Progenitor cell of endocrine pancreas (in vitro differentiated cells): ENCODE measurements at regions not wholly inside any gene's neighbourhood (a gene's known extent, or its start where the extent isn't known, plus 50 kb on each side); places are given as distances from the start of the nearest gene placed in this dataset.

Experiments used
- DNase-seq: peaks from one replicate; pipeline ENCODE4 v3.0.0; 2021; ENCODE audit warnings: low spot score; ENCODE audit not compliant: unreplicated experiment
- H3K27ac Mint-ChIP-seq: 2 replicates; pipeline ENCODE4 v1.8.0; 2021; ENCODE audit warnings: mild to moderate bottlenecking, moderate library complexity, mixed read lengths
- H3K27me3 Mint-ChIP-seq: 2 replicates; pipeline ENCODE4 v1.8.0; 2021; ENCODE audit warnings: mixed read lengths
- H3K36me3 Mint-ChIP-seq: 2 replicates; pipeline ENCODE4 v1.8.0; 2022; ENCODE audit warnings: mixed read lengths; ENCODE audit not compliant: insufficient read depth
- H3K4me1 Mint-ChIP-seq: 2 replicates; pipeline ENCODE4 v1.8.0; 2021; ENCODE audit warnings: low read depth, mixed read lengths
- H3K4me3 Mint-ChIP-seq: 2 replicates; pipeline ENCODE4 v1.8.0; 2021; ENCODE audit warnings: low read depth, mild to moderate bottlenecking, moderate library complexity, mixed read lengths
- H3K9me3 Mint-ChIP-seq: 2 replicates; pipeline ENCODE4 v1.8.0; 2021; ENCODE audit warnings: low read depth, mixed read lengths
- CTCF ChIP-seq: fragments of 200-600 bp; sonication (generic); IDR thresholded peaks from one replicate; pipeline ENCODE4 v1.5.0; 2021; ENCODE audit warnings: antibody characterized with exemption, mild to moderate bottlenecking; ENCODE audit not compliant: unreplicated experiment

- H3K4me1 Mint-ChIP-seq = no peaks in the 10 kb centered on the region
- DNase-seq = no peak
- H3K9me3 Mint-ChIP-seq = peaks cover 6% of the 10 kb centered on the region
- no peaks in the 10 kb centered on the region for H3K36me3 Mint-ChIP-seq
- H3K4me3 Mint-ChIP-seq = no peak overlapping the region
- no peaks in the 10 kb centered on the region for H3K27me3 Mint-ChIP-seq
- H3K27ac Mint-ChIP-seq = no peak overlapping the region
- TF ChIP-seq CTCF = no peak
Measured at GRCh38 chr2:181163139-181163538, 182.7 kb downstream of the UBE2E3 start.

GRCh38 chr2:181163691-181164090 lies 183.3 kb downstream of the UBE2E3 start:
- Mint-ChIP-seq H3K27me3 (no peaks in the 10 kb centered on the region), H3K27ac (no peak overlapping the region), H3K36me3 (no peaks in the 10 kb centered on the region), H3K4me3 (no peak overlapping the region), H3K9me3 (peaks cover 6% of the 10 kb centered on the region), H3K4me1 (no peaks in the 10 kb centered on the region)
- TF ChIP-seq CTCF = no peak
- no peak for DNase-seq

GRCh38 chr2:181164699-181165098 lies 184.3 kb downstream of the UBE2E3 start:
- no peak for TF ChIP-seq CTCF

GRCh38 chr2:181165199-181165868 lies 184.9 kb downstream of the UBE2E3 start:
- Mint-ChIP-seq H3K4me3 (no peak overlapping the region), H3K27me3 (no peaks in the 10 kb centered on the region), H3K4me1 (no peaks in the 10 kb centered on the region), H3K9me3 (peaks cover 6% of the 10 kb centered on the region), H3K27ac (no peak overlapping the region), H3K36me3 (no peaks in the 10 kb centered on the region)
- no peak for DNase-seq
- TF ChIP-seq CTCF = no peak

More at GRCh38 chr2:181164699-181165098, 184.3 kb downstream of the UBE2E3 start:
- H3K4me1 Mint-ChIP-seq = no peaks in the 10 kb centered on the region
- H3K9me3 Mint-ChIP-seq = peaks cover 6% of the 10 kb centered on the region
- H3K27ac Mint-ChIP-seq = no peak overlapping the region
- DNase-seq = no peak
- H3K27me3 Mint-ChIP-seq = no peaks in the 10 kb centered on the region
- H3K36me3 Mint-ChIP-seq = no peaks in the 10 kb centered on the region
- H3K4me3 Mint-ChIP-seq = no peak overlapping the region

- TF ChIP-seq CTCF = no peak
- Mint-ChIP-seq H3K4me3 (no peak overlapping the region), H3K4me1 (no peaks in the 10 kb centered on the region), H3K36me3 (no peaks in the 10 kb centered on the region), H3K9me3 (peaks cover 6% of the 10 kb centered on the region), H3K27me3 (no peaks in the 10 kb centered on the region), H3K27ac (no peak overlapping the region)
- DNase-seq = no peak
Measured at GRCh38 chr2:181169503-181169902, 189.1 kb downstream of the UBE2E3 start.
